ENCODE measurements at regions not wholly inside any gene's neighbourhood (a gene's known extent, or its start where the extent isn't known, plus 50 kb on each side); places are given as distances from the start of the nearest gene placed in this dataset.

DNA sequence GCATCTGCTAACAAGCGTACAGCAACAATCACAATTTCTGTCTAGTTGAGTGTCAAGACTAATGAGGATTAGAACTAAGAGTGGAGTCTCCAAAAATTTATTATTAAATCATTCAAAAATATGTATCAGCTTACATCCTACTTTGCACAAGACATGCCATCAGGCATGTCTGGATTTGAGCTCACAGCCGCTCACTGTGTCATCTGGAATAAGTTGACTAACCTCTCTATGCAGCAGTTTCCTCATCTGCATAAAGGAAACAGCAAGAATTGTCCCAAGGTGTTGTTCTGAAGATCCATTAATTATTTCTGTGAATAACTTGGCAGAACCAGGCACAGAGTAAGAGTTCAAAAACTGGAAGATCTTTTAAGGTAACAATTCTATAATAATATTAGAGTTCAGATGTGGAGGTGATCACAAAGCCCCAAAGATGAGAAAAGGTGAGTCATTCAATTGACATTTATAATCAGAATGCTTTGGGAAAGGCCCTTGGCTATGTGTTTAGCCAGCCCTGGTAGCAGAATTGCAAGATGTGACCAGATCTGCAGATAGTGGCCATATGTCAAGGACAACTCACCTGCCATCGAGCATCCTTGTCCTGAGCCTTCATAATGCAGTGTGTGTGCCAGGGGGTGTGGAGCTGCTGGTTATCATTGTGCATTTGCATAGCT is 264.0 kb downstream of the FOXA2 start:
- TF ChIP-seq NFYB (CRISPR knock-in tag; IDR thresholded peaks at IDR 0.05) (no peak), BRD4 (CRISPR knock-in tag; IDR thresholded peaks at IDR 0.05) (no peak), FOXA1 (IDR thresholded peaks at IDR 0.05) (no peak), FOXA1 (CRISPR knock-in tag; IDR thresholded peaks at IDR 0.05) (no peak), SNRNP70 (IDR thresholded peaks at IDR 0.05; ENCODE audit: low read depth, low read length) (no peak)
- TF ChIP-seq, protein P1, sequence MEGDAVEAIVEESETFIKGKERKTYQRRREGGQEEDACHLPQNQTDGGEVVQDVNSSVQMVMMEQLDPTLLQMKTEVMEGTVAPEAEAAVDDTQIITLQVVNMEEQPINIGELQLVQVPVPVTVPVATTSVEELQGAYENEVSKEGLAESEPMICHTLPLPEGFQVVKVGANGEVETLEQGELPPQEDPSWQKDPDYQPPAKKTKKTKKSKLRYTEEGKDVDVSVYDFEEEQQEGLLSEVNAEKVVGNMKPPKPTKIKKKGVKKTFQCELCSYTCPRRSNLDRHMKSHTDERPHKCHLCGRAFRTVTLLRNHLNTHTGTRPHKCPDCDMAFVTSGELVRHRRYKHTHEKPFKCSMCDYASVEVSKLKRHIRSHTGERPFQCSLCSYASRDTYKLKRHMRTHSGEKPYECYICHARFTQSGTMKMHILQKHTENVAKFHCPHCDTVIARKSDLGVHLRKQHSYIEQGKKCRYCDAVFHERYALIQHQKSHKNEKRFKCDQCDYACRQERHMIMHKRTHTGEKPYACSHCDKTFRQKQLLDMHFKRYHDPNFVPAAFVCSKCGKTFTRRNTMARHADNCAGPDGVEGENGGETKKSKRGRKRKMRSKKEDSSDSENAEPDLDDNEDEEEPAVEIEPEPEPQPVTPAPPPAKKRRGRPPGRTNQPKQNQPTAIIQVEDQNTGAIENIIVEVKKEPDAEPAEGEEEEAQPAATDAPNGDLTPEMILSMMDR (CRISPR knock-in tag; IDR thresholded peaks at IDR 0.05) = no peak

All from HepG2 (cell line).